Right hindlimb (tissue), 1 donor: ENCODE measurements at regions not wholly inside any gene's neighbourhood (a gene's known extent, or its start where the extent isn't known, plus 50 kb on each side); places are given as distances from the start of the nearest gene placed in this dataset.

Source experiments
- DNase-seq: peaks from one replicate; pipeline ENCODE4 v3.0.0-alpha.2; 2018

- no peak for DNase-seq
These were observed 568.2 kb downstream of the MAFB start for GRCh38 chr20:40120827-40121226.

- no peak for DNase-seq
These were observed 577.8 kb downstream of the MAFB start for GRCh38 chr20:40111282-40111681.

- DNase-seq: peak; percentile 27
These were observed 578.7 kb downstream of the MAFB start for GRCh38 chr20:40110311-40110831.

GRCh38 chr20:40109136-40109535, 579.9 kb downstream of the MAFB start:
- peak; percentile 34 for DNase-seq

DNA sequence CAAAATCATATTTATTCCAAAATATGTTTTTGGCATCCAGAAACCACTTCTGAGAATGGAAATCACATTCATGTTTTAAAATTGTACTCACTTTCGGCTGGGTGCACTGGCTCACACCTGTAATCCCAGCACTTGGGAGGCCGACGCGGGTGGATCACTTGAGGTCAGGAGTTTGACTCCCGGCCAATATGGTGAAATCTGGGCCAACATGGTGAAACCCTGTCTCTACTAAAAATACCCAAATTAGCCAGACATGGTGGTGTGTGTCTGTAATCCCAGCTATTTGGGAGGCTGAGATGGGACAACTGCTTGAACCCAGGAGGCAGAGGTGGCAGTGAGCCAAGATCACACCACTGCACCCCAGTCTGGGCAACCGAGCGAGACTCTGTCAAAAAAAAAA, 580.7 kb downstream of the MAFB start:
- no peak for DNase-seq

GRCh38 chr20:40104959-40105358, 584.1 kb downstream of the MAFB start:
- no peak for DNase-seq

DNA sequence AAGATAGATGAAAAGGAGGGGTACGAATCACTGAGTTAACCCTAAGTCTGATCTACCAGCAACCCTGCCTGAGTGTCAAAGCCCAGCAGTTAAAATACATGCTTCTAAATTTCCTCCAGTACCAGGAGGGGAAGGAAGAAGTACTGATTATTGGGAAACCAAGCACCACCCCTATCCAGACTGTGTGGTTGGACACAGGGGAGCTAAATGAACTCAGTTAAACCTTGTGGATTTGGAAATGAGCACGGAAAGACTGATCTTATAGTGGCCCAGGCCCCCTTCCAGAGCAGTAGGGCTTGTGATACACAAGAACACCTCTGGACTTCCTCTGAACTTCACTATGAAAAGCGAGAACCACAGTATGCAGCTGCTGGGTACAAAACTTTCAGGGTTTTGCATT, 585.6 kb downstream of the MAFB start:
- no peak for DNase-seq

- DNase-seq: no peak
These were observed 587.5 kb downstream of the MAFB start for GRCh38 chr20:40101560-40101959.

DNA sequence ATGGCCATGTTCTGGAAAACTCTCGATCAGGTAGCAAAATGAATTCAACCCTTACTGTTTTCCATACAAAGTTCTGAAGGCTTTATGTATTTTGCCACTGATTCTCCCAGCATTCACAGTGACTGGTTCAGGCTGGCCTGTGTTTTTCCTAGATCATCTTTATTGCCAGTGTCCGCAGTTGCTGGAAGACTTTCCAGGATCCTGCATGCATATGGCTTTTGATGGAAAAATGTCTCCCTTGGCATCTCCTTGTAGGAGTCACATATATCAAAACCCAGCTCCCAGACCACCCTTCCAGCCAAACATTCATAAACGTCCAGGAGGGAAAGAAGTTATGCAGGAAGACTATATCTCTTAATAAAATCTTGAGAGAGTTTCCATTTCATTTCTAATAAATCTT, 588.8 kb downstream of the MAFB start:
- peak; percentile 70 for DNase-seq

DNA sequence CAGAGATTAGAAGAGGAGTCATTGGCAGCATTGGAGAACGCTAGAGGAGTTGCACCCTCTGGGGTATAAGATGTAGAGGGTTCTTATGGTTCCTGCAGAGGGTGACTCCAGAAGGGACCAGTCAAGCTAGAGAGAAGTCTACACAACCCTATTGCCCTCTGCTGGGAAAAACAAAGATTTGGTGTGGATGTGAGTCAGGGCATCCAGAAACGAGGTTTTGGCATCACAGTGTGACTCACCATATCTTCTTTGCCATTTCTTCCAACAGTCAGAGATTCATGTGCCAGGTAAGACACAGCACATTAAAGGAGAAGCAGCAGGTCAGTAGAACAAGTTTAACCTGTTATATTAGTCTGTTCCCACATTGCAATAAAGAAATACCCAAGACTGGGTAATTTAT, 598.8 kb downstream of the MAFB start:
- DNase-seq: no peak

- no peak for DNase-seq
These were observed 601.5 kb downstream of the MAFB start for GRCh38 chr20:40087496-40087895.

DNA sequence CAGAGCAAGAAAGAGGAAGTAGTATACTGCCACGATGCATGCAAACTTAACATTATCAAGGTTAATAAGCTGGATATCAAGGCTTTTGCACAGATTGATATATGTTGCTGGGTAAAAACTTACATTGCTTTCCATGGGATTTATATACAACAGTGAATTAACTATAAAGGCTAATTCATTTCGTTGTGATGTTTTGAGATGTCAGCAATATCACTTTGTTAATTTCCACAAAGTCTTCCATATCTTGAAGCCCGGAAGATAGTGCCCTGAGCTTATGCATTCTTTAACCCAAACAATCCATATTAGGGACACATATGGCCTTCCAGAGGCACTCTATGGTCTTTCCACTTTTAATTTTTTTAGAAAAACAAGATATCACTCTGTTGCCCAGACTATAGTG, 603.5 kb downstream of the MAFB start:
- DNase-seq: no peak

DNA sequence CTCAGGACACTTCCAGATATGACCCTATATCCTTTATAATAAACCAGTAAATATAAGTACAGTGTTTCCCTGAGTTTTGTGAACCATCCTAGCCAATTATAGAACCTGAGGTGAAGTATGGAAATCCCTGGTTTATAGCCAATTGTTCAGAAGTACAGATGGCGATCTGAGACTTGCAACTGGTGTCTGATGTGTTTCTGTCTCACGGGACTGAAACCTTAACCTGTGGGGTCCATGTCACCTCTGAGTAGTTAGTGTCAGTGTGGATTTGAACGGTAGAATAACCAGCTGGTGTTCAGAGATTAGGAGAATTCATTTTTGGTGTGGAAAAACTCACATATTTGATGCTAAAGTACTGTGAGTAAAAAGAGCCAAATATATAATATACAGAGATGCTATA, 606.6 kb downstream of the MAFB start:
- DNase-seq: no peak

DNA sequence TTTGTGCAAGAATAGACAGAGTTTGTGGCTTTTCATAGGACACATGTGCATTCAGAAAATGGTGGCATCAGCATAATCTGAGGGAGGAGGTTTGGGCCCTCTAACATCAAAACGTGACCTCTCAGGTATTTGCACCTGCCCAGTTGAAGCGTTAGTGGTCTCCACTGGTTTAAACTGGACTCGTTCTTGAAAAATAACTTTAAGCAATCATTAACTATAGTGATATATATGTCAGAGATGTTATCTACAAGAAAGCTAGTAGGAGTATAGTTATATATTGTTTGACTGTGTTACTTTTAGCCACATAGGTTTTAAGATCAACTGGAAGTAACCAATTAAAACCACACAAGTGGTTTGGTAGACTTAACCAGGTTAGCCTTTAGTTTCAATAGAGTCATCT, 607.4 kb downstream of the MAFB start:
- DNase-seq: no peak

DNA sequence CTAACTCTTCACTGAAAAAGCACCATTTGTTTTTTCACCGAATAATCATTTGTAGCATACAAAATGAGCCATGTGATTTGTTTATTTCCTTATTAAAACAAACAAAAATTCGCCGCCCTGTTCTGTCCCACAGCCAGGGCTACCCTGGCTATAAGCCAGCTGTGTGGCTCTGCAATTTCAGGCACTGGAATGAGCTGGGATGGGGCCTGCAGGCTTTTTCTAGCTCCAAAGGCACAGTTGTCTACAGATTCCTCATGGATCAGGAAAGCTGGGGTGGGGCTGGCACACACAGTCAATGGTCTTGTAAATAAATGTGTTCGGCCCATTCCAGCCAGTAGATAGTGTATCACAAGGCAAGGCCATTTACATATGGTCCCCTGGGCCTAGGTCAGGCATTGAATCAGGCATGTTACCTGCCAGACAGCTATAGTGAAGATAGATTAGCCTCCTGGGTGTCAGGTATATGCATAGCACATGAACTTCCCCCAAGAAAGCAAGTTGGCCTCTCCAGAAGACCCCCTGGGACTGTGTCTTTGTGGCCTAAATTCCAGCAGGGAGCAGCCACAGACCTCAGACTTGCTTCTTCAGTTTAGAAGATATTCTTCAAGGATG, 608.9 kb downstream of the MAFB start:
- peak; percentile 27 for DNase-seq

- peak; percentile 55 for DNase-seq
These were observed 615.4 kb downstream of the MAFB start for GRCh38 chr20:40073535-40074111.

DNA sequence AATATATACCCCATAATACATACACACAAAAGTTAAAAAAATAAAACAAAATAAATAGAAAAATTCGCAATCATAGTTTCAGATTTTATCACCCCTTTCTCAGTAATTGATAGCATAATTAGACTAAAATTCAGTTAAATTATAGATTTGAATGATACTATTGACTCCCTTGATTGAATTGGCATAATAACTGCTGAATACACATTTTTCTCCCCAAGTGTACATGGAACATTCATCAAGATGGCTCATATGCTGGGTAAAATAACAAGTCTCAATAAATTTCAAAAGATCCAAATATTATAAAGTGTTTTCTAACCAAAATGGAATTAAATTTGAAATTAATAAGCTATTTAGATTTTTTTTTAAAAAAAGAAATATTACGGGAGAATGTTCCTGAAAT, 616.1 kb downstream of the MAFB start:
- no peak for DNase-seq

- DNase-seq: no peak
These were observed 632.9 kb downstream of the MAFB start for GRCh38 chr20:40056171-40056570.

GRCh38 chr20:40055711-40056110, 633.3 kb downstream of the MAFB start:
- no peak for DNase-seq

GRCh38 chr20:40054311-40054710, 634.7 kb downstream of the MAFB start:
- no peak for DNase-seq

DNA sequence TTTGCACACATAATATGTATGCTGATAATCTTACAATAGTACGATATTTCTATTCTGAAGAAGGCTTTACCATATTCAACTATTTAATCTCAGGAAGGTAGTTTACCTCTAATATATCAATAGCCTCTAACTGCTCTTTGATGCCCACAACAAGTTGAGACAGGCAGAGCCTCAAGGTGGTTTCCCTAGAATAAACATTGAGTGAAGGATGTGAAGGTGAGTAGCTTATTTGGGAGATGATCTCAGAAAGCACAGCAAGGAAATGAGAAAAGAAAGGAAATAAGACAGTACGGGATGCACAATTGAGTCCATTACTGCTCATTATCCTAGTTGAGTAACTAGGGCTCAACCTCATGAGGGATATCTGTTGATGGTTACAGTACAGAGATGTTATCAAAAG, 638.4 kb downstream of the MAFB start:
- no peak for DNase-seq

- DNase-seq: no peak
These were observed 639.2 kb downstream of the MAFB start for GRCh38 chr20:40049854-40050253.

- DNase-seq: no peak
These were observed 642.3 kb downstream of the MAFB start for GRCh38 chr20:40046703-40047102.

DNA sequence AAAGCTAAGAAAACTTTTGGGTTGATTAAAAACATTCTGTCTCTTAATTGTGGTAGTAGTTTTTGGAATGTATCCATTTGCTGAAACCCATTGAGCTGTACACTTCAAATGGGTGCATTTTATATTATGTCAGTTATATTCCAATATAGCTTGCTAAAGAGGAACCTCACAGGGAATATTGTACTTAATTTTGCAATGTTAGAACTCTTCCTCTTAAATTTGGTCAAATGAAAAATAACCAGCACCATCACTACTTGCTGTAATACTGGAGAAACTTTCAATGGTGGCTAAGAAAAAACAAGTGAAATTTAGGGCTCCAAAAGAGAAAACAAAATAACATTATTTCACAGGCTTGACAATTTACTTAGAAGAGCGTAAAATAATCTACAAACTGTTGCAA, 651.5 kb downstream of the MAFB start:
- no peak for DNase-seq

DNA sequence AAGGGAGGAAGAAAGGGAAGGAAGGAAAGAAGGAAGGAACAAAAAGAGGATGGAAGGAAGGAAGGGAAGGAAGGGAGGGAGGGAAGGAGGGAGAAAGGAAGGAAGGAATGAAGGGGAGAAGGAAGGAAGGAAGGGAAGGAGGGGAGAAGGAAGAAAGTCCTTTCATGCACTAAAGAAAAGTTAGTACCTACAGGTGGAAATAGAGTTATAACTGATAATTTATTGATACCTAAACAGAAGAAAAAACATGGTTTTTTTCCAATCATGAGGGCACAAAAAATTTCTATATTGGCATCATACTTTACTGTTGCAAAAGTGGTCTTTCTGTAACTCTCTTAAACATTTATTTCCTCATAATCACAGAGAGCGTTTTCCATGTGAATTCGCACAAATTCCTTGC, 659.4 kb downstream of the MAFB start:
- DNase-seq: no peak
